ENCODE measurements at regions not wholly inside any gene's neighbourhood (a gene's known extent, or its start where the extent isn't known, plus 50 kb on each side); places are given as distances from the start of the nearest gene placed in this dataset.

GRCh38 chr16:11494433-11494832 is 92.3 kb downstream of the LITAF start:
- FAIRE-seq (no peak), DNase-seq (ENCODE audit: insufficient read length, low spot score) (no peak)

GRCh38 chr16:11495066-11495407 is 91.7 kb downstream of the LITAF start:
- no peak for DNase-seq (ENCODE audit: insufficient read length, low spot score)
- FAIRE-seq = no peak
